GM23248 (cell line): ENCODE measurements at regions not wholly inside any gene's neighbourhood (a gene's known extent, or its start where the extent isn't known, plus 50 kb on each side); places are given as distances from the start of the nearest gene placed in this dataset.

Source experiments
- DNase-seq: peaks from one replicate; pipeline ENCODE4 v3.0.0-alpha.2; 2015
- H2AFZ ChIP-seq: fragments of 200-600 bp; sonication (generic); 2 replicates; pipeline ENCODE4 v1.6.1; 2016; ENCODE audit warnings: antibody characterized with exemption
- H3F3A ChIP-seq: fragments of 200-600 bp; sonication (generic); 2 replicates; pipeline ENCODE4 v1.6.1; 2016; ENCODE audit warnings: mild to moderate bottlenecking, antibody characterized with exemption, mixed run types; ENCODE audit not compliant: insufficient read depth
- H3K27ac ChIP-seq: fragments of 200-600 bp; sonication (generic); 2 replicates; pipeline ENCODE4 v1.5.1; 2016; ENCODE audit warnings: mild to moderate bottlenecking
- H3K27me3 ChIP-seq: fragments of 200-600 bp; sonication (generic); replicated peaks from 2 replicates; pipeline ENCODE4 v1.6.1; 2016; ENCODE audit warnings: mild to moderate bottlenecking; ENCODE audit not compliant: insufficient read depth
- H3K36me3 ChIP-seq: fragments of 200-600 bp; sonication (generic); 2 replicates; pipeline ENCODE4 v1.6.1; 2016; ENCODE audit warnings: low read depth, mild to moderate bottlenecking
- H3K4me1 ChIP-seq: fragments of 200-600 bp; sonication (generic); 2 replicates; pipeline ENCODE4 v1.6.1; 2016; ENCODE audit warnings: mild to moderate bottlenecking; ENCODE audit not compliant: insufficient read depth
- H3K4me2 ChIP-seq: fragments of 200-600 bp; sonication (generic); one replicate; pipeline ENCODE4 v1.6.1; 2016; ENCODE audit warnings: mild to moderate bottlenecking; ENCODE audit not compliant: unreplicated experiment
- H3K4me3 ChIP-seq: fragments of 200-600 bp; sonication (generic); 2 replicates; pipeline ENCODE4 v1.5.1; 2016; ENCODE audit warnings: mild to moderate bottlenecking
- H3K79me2 ChIP-seq: fragments of 200-600 bp; sonication (generic); 2 replicates; pipeline ENCODE4 v1.6.1; 2016; ENCODE audit warnings: mild to moderate bottlenecking; ENCODE audit not compliant: insufficient read depth
- H3K9ac ChIP-seq: fragments of 200-600 bp; sonication (generic); 2 replicates; pipeline ENCODE4 v1.6.1; 2016; ENCODE audit warnings: mild to moderate bottlenecking
- H3K9me2 ChIP-seq: fragments of 200-600 bp; sonication (generic); 2 replicates; pipeline ENCODE4 v1.6.1; 2016; ENCODE audit warnings: mixed run types, mild to moderate bottlenecking, moderate library complexity; ENCODE audit not compliant: insufficient read depth
- H3K9me3 ChIP-seq: fragments of 200-600 bp; sonication (generic); one replicate; pipeline ENCODE4 v1.6.1; 2017; ENCODE audit warnings: low read depth
- H4K20me1 ChIP-seq: fragments of 200-600 bp; sonication (generic); 2 replicates; pipeline ENCODE4 v1.6.0; 2016; ENCODE audit not compliant: insufficient read depth
- EZH2 ChIP-seq: fragments of 200-600 bp; sonication (generic); IDR thresholded peaks from 2 replicates; pipeline ENCODE4 v1.6.1; 2018; ENCODE audit warnings: antibody characterized with exemption, mild to moderate bottlenecking; ENCODE audit not compliant: insufficient read depth, poor library complexity, severe bottlenecking
- EZH2phosphoT487 ChIP-seq: fragments of 200-600 bp; sonication (generic); IDR thresholded peaks from 2 replicates; pipeline ENCODE4 v1.6.1; 2018; ENCODE audit warnings: antibody characterized with exemption, moderate library complexity, mild to moderate bottlenecking, low read depth; ENCODE audit not compliant: insufficient read depth
- WGBS, 2 experiments: methylation state at CpG; one replicate each; pipeline ENCODE4 v1.1.6; 2015 to 2017; ENCODE audit warnings: low lambda C conversion rate in 2 of 2, low coverage in 1 of 2; ENCODE audit errors: missing lambda C conversion rate in 2 of 2; 5-methylcytosine and 5-hydroxymethylcytosine counted together
- in situ Hi-C: fragments of 300-500 bp; cut with MboI; formaldehyde crosslinking; loops from 2 replicates; pipeline ENCODE4 v1.15.0; 2020

- H3K36me3 ChIP-seq = no peaks in the 10 kb centered on the region
- H2AFZ ChIP-seq = no peak overlapping the region
- 8 to 12% methylated on average over 7 of the region's 7 CpGs for WGBS, 2 experiments
- H3K79me2 ChIP-seq = no peaks in the 10 kb centered on the region
- H3F3A ChIP-seq = no peaks in the 10 kb centered on the region
- no peak overlapping the region for H3K4me3 ChIP-seq
- no peak overlapping the region for H3K9ac ChIP-seq
- no peak for TF ChIP-seq EZH2
- TF ChIP-seq EZH2phosphoT487 = no peak
- no peak overlapping the region for H3K27ac ChIP-seq
- no peaks in the 10 kb centered on the region for H3K27me3 ChIP-seq
- no peaks in the 10 kb centered on the region for H3K9me2 ChIP-seq
- H3K4me2 ChIP-seq = no peak overlapping the region
- no peaks in the 10 kb centered on the region for H3K9me3 ChIP-seq
- in situ Hi-C loops = no loop called here
- no peaks in the 10 kb centered on the region for H3K4me1 ChIP-seq
- no peaks in the 10 kb centered on the region for H4K20me1 ChIP-seq
- DNase-seq = peak; percentile 54
Measured at GRCh38 chr3:11944052-11944673, 60.0 kb upstream of the SYN2 start.

GRCh38 chr3:11948331-11948730 is 55.9 kb upstream of the SYN2 start:
- 27 to 32% methylated on average over 3 of the region's 3 CpGs for WGBS, 2 experiments
- TF ChIP-seq EZH2phosphoT487 (no peak), EZH2 (no peak)
- Histone ChIP-seq H3K27me3 (no peaks in the 10 kb centered on the region), H4K20me1 (no peaks in the 10 kb centered on the region), H3K4me1 (no peaks in the 10 kb centered on the region), H2AFZ (no peak overlapping the region), H3F3A (no peaks in the 10 kb centered on the region), H3K4me2 (no peak overlapping the region), H3K9me3 (no peaks in the 10 kb centered on the region), H3K79me2 (no peaks in the 10 kb centered on the region), H3K36me3 (no peaks in the 10 kb centered on the region), H3K4me3 (no peak overlapping the region), H3K9ac (no peak overlapping the region), H3K9me2 (no peaks in the 10 kb centered on the region), H3K27ac (no peak overlapping the region)
- in situ Hi-C loops = no loop called here
- DNase-seq = no peak

GRCh38 chr3:11948866-11949265 is 55.3 kb upstream of the SYN2 start:
- in situ Hi-C loops = no loop called here
- no peak overlapping the region for H2AFZ ChIP-seq
- no peaks in the 10 kb centered on the region for H3K79me2 ChIP-seq
- TF ChIP-seq EZH2 (no peak), EZH2phosphoT487 (no peak)
- H4K20me1 ChIP-seq = no peaks in the 10 kb centered on the region
- no peaks in the 10 kb centered on the region for H3K27me3 ChIP-seq
- no peaks in the 10 kb centered on the region for H3K9me3 ChIP-seq
- H3K9me2 ChIP-seq = no peaks in the 10 kb centered on the region
- no peak overlapping the region for H3K9ac ChIP-seq
- no peaks in the 10 kb centered on the region for H3K4me1 ChIP-seq
- no peaks in the 10 kb centered on the region for H3F3A ChIP-seq
- no peak overlapping the region for H3K27ac ChIP-seq
- no peak overlapping the region for H3K4me2 ChIP-seq
- H3K4me3 ChIP-seq = no peak overlapping the region
- H3K36me3 ChIP-seq = no peaks in the 10 kb centered on the region
- DNase-seq = no peak

GRCh38 chr3:11949351-11949750 is 54.8 kb upstream of the SYN2 start:
- in situ Hi-C loops = no loop called here

GRCh38 chr3:11950576-11950975 is 53.6 kb upstream of the SYN2 start:
- DNase-seq = no peak
- H3K79me2 ChIP-seq = no peaks in the 10 kb centered on the region
- no peaks in the 10 kb centered on the region for H3K9me3 ChIP-seq
- no peak overlapping the region for H2AFZ ChIP-seq
- no peaks in the 10 kb centered on the region for H3F3A ChIP-seq
- no peaks in the 10 kb centered on the region for H3K4me1 ChIP-seq
- H3K9ac ChIP-seq = no peak overlapping the region
- TF ChIP-seq EZH2phosphoT487 = no peak
- no peak for TF ChIP-seq EZH2
- H3K4me2 ChIP-seq = no peak overlapping the region
- no peaks in the 10 kb centered on the region for H3K9me2 ChIP-seq
- no peaks in the 10 kb centered on the region for H4K20me1 ChIP-seq
- H3K36me3 ChIP-seq = no peaks in the 10 kb centered on the region
- H3K27me3 ChIP-seq = no peaks in the 10 kb centered on the region
- H3K4me3 ChIP-seq = no peak overlapping the region
- 17 to 34% methylated on average over 2 of the region's 2 CpGs for WGBS, 2 experiments
- in situ Hi-C loops = no loop called here
- no peak overlapping the region for H3K27ac ChIP-seq

More at GRCh38 chr3:11949351-11949750, 54.8 kb upstream of the SYN2 start:
- no peaks in the 10 kb centered on the region for H4K20me1 ChIP-seq
- no peak for DNase-seq
- no peaks in the 10 kb centered on the region for H3K27me3 ChIP-seq
- H3K9ac ChIP-seq = no peak overlapping the region
- no peak overlapping the region for H3K27ac ChIP-seq
- H3K9me2 ChIP-seq = no peaks in the 10 kb centered on the region
- no peak overlapping the region for H3K4me2 ChIP-seq
- H3F3A ChIP-seq = no peaks in the 10 kb centered on the region
- TF ChIP-seq EZH2 = no peak
- TF ChIP-seq EZH2phosphoT487 = no peak
- H3K4me3 ChIP-seq = no peak overlapping the region
- H2AFZ ChIP-seq = no peak overlapping the region
- no peaks in the 10 kb centered on the region for H3K36me3 ChIP-seq
- no peaks in the 10 kb centered on the region for H3K9me3 ChIP-seq
- no peaks in the 10 kb centered on the region for H3K79me2 ChIP-seq
- H3K4me1 ChIP-seq = no peaks in the 10 kb centered on the region
- WGBS, 2 experiments = 23 to 27% methylated on average over 3 of the region's 3 CpGs
